Effector memory CD4-positive, alpha-beta T cell (primary cell): ENCODE measurements at regions not wholly inside any gene's neighbourhood (a gene's known extent, or its start where the extent isn't known, plus 50 kb on each side); places are given as distances from the start of the nearest gene placed in this dataset.

Experiments used
- DNase-seq, 3 donors: peaks; one replicate each; pipeline ENCODE4 v3.0.0-alpha.2; 2020
- H3K27ac ChIP-seq: 2 replicates; pipeline ENCODE4 v1.7.0; 2013; ENCODE audit warnings: mild to moderate bottlenecking, low read length, moderate library complexity; ENCODE audit not compliant: insufficient read depth, poor library complexity, severe bottlenecking
- H3K27me3 ChIP-seq: replicated peaks from 2 replicates; pipeline ENCODE4 v1.7.0; 2013; ENCODE audit warnings: mild to moderate bottlenecking, low read length; ENCODE audit not compliant: insufficient read depth, control insufficient read depth, poor library complexity, severe bottlenecking
- H3K36me3 ChIP-seq: 2 replicates; pipeline ENCODE4 v1.7.0; 2013; ENCODE audit warnings: mild to moderate bottlenecking, low read length, moderate library complexity; ENCODE audit not compliant: control insufficient read depth, insufficient read depth
- H3K4me1 ChIP-seq: 2 replicates; pipeline ENCODE4 v1.7.0; 2013; ENCODE audit warnings: low read length, mild to moderate bottlenecking; ENCODE audit not compliant: control insufficient read depth, insufficient read depth, poor library complexity, severe bottlenecking
- H3K4me3 ChIP-seq: 2 replicates; pipeline ENCODE4 v1.7.0; 2013; ENCODE audit warnings: low read length, low read depth, mild to moderate bottlenecking; ENCODE audit not compliant: insufficient read depth, poor library complexity, severe bottlenecking
- H3K9me3 ChIP-seq: 2 replicates; pipeline ENCODE4 v1.7.0; 2013; ENCODE audit warnings: mild to moderate bottlenecking, low read length, moderate library complexity; ENCODE audit not compliant: control insufficient read depth

DNA sequence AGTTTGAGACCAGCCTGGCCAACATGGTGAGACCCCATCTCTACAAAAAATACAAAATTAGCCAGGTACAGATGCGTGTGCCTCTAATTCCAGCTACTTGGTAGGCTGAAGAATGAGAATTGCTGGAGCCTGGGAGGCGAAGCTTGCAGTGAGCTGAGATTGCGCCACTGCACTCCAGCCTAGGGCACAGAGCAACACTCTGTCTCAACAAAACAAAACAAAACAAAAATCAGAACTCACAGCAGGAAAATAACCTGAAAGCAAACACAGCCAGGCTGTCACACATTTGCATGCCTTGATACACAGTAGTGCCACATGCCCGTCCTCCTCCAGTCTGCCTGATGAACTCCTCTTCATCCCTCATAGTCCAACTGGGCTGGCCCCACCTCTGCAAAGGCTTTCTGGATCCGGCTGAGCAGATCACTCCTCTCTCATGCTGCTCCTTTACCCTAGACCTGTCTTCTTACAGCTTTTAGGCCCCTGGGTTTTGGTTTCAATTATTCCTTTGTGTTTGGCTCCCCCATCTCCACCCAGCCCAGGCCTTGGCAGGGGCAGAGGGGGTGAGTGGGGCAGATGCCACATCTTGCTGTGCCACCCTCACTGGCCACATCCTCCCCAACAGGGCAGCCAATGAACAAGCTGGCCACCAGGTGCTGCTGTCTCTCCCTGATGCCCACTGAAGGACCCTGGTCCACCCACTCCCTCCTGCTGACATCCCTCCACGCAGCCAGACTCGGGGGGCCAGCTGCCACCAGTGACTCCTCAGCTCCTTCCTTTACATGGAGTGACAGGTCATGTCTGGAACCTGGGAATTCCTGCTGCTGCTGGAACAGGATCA lies 62.0 kb upstream of the GGTA1 start:
- Histone ChIP-seq H3K27me3 (no peaks in the 10 kb centered on the region), H3K4me3 (no peak overlapping the region), H3K9me3 (no peaks in the 10 kb centered on the region), H3K27ac (no peak overlapping the region), H3K4me1 (no peaks in the 10 kb centered on the region), H3K36me3 (no peaks in the 10 kb centered on the region)
- DNase-seq, result no peak

- Histone ChIP-seq H3K4me3 (no peak overlapping the region), H3K27ac (no peak overlapping the region), H3K9me3 (no peaks in the 10 kb centered on the region), H3K36me3 (no peaks in the 10 kb centered on the region), H3K4me1 (no peaks in the 10 kb centered on the region), H3K27me3 (no peaks in the 10 kb centered on the region)
- no peak for DNase-seq
Observed at GRCh38 chr9:121562301-121562700, 62.7 kb upstream of the GGTA1 start.

GRCh38 chr9:121563425-121563824 lies 63.8 kb upstream of the GGTA1 start:
- Histone ChIP-seq H3K27me3 (no peaks in the 10 kb centered on the region), H3K4me1 (no peaks in the 10 kb centered on the region), H3K36me3 (no peaks in the 10 kb centered on the region), H3K4me3 (no peak overlapping the region), H3K27ac (no peak overlapping the region), H3K9me3 (no peaks in the 10 kb centered on the region)
- DNase-seq, result no peak

DNA sequence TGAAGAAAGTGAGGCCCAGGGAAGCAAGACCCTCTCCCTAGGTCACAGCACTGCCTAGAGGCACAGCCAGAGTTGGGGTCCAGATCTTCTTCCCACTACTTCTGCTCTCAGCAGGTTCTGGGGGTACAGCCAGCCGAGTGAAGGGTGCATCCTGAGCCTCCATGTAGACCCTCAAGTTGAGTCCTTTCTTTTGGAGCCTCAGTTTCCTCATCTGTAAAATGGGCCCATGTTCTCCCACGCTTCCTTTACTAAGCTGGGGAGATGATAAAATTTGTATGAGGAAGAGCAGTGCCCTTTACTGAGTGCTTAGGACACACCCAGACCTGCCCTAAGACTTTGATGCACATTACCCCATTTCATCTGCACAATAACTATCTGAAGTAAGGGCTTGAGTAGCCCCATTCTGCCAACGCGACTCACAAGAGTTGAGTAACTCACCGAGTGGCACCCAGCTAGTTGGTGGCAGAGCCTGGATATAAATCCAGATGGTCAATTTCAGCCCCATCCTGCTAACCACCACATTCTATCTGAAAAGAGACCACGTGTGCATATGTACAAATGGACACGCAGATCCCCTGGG lies 64.3 kb upstream of the GGTA1 start:
- Histone ChIP-seq H3K4me1 (no peaks in the 10 kb centered on the region), H3K27ac (no peak overlapping the region), H3K4me3 (no peak overlapping the region), H3K9me3 (no peaks in the 10 kb centered on the region), H3K36me3 (no peaks in the 10 kb centered on the region), H3K27me3 (no peaks in the 10 kb centered on the region)
- DNase-seq, result no peak

DNA sequence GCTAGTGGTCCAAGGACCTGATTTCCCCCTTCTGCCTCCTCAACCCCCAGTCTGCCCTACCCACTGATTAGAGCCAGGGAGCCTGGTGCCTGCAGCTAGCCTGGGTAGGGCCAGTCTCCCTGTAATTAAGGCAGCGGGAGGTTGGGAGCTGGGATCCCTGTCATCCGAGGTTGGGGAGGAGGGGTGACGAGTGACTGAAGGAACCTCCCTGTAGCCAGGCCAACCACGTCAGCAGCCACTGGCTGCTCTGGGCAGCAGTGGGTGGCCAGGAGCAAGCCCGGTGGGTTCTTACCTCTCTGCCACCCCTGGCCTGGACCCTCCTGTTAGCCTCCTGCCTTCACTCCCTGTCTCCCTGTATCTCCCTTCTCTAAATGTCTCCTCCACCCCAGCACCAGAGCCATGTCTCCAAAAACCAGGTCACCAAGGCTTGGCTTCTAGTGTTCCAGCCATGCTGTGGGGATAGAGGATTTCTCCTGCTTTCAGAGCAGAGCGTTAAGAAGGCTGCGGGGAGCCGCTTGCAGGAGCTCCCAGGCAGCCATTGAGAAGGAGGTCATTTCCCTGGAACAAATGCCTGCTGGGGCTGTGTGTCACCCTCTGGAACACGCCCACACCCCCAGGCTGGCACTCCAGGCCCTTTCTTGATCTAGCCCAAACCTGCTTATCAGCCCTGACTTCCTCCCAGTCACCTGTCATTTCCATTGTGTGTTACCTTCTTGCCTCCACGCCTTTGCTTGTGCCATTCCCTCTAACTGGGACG lies 65.0 kb upstream of the GGTA1 start:
- H3K27me3 ChIP-seq, result no peaks in the 10 kb centered on the region
- H3K4me1 ChIP-seq, result no peaks in the 10 kb centered on the region
- no peak overlapping the region for H3K4me3 ChIP-seq
- H3K27ac ChIP-seq, result no peak overlapping the region
- no peak for DNase-seq
- H3K9me3 ChIP-seq, result no peaks in the 10 kb centered on the region
- H3K36me3 ChIP-seq, result no peaks in the 10 kb centered on the region

DNA sequence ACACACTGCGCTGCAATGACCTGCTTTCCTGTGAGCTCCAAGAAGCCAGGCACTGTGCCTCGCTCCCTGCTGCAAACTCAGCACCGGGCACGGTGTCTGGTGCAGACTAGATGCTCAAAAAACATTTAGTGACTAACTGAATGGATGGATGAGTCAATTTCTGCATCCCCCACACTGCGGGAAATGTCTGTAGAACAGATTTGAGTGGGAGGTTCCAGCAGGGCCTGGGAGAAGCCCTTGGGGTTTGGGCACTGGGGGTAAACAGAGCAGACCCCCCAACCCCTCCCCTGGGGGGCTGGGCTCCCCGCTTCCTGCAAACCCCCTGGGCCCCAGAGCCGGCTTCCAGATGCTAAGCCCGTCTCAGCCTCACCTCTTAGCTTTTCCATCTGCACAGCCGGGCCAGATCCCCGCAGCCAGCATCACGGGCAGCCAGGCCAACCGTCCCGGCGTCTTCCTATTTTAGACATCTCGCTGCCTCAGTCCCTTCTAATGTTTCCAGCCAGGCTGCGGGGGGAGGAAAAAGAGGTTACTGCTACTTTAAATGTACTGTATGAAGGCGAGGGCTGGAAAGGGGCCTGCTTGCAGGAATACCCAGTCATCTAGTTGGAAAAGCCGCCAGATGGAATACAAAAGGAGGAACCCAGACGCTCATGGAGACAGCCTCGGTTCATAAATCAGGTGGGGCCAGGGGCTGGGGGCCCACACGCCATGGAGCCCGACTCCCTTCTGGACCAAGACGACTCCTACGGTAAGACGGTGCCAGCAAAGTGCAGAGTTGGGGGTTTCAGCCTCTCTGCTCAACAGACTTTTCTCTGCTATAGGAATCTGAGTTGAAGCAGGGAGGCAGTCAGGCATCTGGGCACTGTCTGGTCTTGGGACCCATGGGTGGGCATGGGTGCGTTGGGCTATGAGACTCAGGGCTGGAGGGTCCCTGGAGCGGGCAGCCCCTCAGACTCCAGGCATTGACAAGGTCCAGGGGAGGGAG lies 67.1 kb upstream of the GGTA1 start:
- no peak for DNase-seq
- Histone ChIP-seq H3K36me3 (no peaks in the 10 kb centered on the region), H3K27ac (no peak overlapping the region), H3K9me3 (no peaks in the 10 kb centered on the region), H3K4me3 (no peak overlapping the region), H3K27me3 (no peaks in the 10 kb centered on the region), H3K4me1 (no peaks in the 10 kb centered on the region)

GRCh38 chr9:121567500-121568342 lies 68.1 kb upstream of the GGTA1 start:
- Histone ChIP-seq H3K9me3 (no peaks in the 10 kb centered on the region), H3K4me3 (no peak overlapping the region), H3K27me3 (no peaks in the 10 kb centered on the region), H3K4me1 (no peaks in the 10 kb centered on the region), H3K36me3 (no peaks in the 10 kb centered on the region), H3K27ac (no peak overlapping the region)
- no peak for DNase-seq

DNA sequence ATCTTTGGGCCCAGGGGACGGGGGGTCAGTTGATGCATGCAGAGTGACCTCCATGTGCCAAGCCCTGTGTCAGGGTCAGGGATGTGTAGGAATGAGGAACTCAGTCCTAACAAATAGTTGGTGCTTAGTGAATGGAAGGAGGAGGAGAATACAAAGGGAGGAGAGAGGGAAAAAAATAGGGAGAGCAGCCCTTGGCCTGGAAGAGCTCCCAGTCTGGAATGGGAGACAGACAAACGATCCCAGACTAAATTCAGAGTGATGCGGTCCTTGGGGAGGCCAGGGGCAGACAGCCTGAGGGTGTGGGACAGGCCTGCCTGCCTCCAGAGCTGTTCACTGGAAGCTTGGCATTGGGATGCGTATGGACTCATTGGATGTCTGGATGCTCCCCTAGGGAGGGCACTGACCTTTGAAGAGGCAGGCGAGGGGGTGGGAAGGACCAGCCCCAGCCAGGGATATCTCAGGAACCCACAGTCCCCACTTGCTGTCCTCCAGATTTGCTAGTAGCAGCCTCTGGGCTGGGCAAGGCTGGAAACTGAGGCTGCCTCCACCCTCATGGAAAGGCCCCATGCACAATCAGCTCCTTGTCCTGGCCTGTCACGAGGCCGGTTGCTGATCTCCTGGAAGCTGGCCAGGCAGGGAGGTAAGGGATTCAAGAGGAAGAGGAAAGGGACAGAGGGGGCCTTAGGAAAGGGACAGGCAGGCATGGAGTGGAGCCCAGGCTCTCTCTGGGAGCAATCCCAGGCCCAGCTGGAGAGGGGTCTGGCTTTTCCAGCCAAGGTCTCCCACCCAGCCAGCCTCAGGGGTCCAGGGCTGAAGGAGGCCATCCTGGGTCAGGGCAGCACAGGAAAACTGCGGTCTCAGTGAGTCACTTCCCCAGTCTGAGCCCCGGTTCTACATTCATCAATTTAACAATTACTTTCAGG lies 69.0 kb upstream of the GGTA1 start:
- no peaks in the 10 kb centered on the region for H3K9me3 ChIP-seq
- no peaks in the 10 kb centered on the region for H3K27me3 ChIP-seq
- H3K27ac ChIP-seq, result no peak overlapping the region
- no peaks in the 10 kb centered on the region for H3K36me3 ChIP-seq
- H3K4me1 ChIP-seq, result no peaks in the 10 kb centered on the region
- DNase-seq, result no peak
- H3K4me3 ChIP-seq, result no peak overlapping the region
